ENCODE measurements at regions not wholly inside any gene's neighbourhood (a gene's known extent, or its start where the extent isn't known, plus 50 kb on each side); places are given as distances from the start of the nearest gene placed in this dataset.

- intact Hi-C loops (cut with DNase I, micrococcal nuclease), result loop anchor here in 1 of 2 experiments (10.0 kb wide), 1 partner anchor 418 kb away; no protein-coding TSS in a partner anchor
- peaks cover 13% of the 10 kb centered on the region for H3K4me1 ChIP-seq (ENCODE audit: insufficient read depth, low read length)
- H3K4me1 Mint-ChIP-seq (ENCODE audit: low read depth), result peaks cover 20% of the 10 kb centered on the region
- no peak overlapping the region for H3K27ac Mint-ChIP-seq
- H3K9me3 ChIP-seq (ENCODE audit: control insufficient read depth in 1 of 2, insufficient read depth in 1 of 2, low read length in 2 of 2), result no peaks in the 10 kb centered on the region
- ChIA-PET CTCF (no interaction called here), POLR2A (no interaction called here)
- no peak for DNase-seq
- no peak for ATAC-seq (ENCODE audit: poor library complexity)
- TF ChIP-seq CTCF (IDR thresholded peaks at IDR 0.05), result no peak
- H3K4me3 Mint-ChIP-seq, result no peak overlapping the region
- H3K27ac ChIP-seq (ENCODE audit: low read depth in 1 of 2, low read length in 2 of 2), result no peak overlapping the region
- no peaks in the 10 kb centered on the region for H3K27me3 Mint-ChIP-seq
- no peak overlapping the region for H3K4me3 ChIP-seq (ENCODE audit: low read length)
- no peaks in the 10 kb centered on the region for H3K27me3 ChIP-seq (ENCODE audit: control insufficient read depth in 1 of 2, insufficient read depth in 2 of 2, low read length in 2 of 2)
- no peaks in the 10 kb centered on the region for H3K9me3 Mint-ChIP-seq
- H3K36me3 Mint-ChIP-seq (ENCODE audit: low read depth), result no peaks in the 10 kb centered on the region
- no peaks in the 10 kb centered on the region for H3K36me3 ChIP-seq (ENCODE audit: insufficient read depth, low read length)
These were observed 54.5 kb upstream of the MPEG1 start for GRCh38 chr11:59267196-59267595.

GRCh38 chr11:59266491-59266890 lies 53.8 kb upstream of the MPEG1 start:
- no peak for DNase-seq
- H3K4me1 Mint-ChIP-seq (ENCODE audit: low read depth), result peaks cover 13% of the 10 kb centered on the region
- Histone ChIP-seq H3K27ac (ENCODE audit: low read depth in 1 of 2, low read length in 2 of 2) (no peak overlapping the region), H3K4me1 (ENCODE audit: insufficient read depth, low read length) (peaks cover 7% of the 10 kb centered on the region), H3K27me3 (ENCODE audit: control insufficient read depth in 1 of 2, insufficient read depth in 2 of 2, low read length in 2 of 2) (no peaks in the 10 kb centered on the region), H3K9me3 (ENCODE audit: control insufficient read depth in 1 of 2, insufficient read depth in 1 of 2, low read length in 2 of 2) (no peaks in the 10 kb centered on the region), H3K36me3 (ENCODE audit: insufficient read depth, low read length) (no peaks in the 10 kb centered on the region), H3K4me3 (ENCODE audit: low read length) (no peak overlapping the region)
- CTCF ChIA-PET, result no interaction called here
- no peaks in the 10 kb centered on the region for H3K36me3 Mint-ChIP-seq (ENCODE audit: low read depth)
- intact Hi-C loops (cut with DNase I, micrococcal nuclease), result loop anchor here in 1 of 2 experiments (10.0 kb wide), 1 partner anchor 418 kb away; no protein-coding TSS in a partner anchor
- POLR2A ChIA-PET, result no interaction called here
- H3K4me3 Mint-ChIP-seq, result no peak overlapping the region
- no peaks in the 10 kb centered on the region for H3K9me3 Mint-ChIP-seq
- no peak for TF ChIP-seq CTCF (IDR thresholded peaks at IDR 0.05)
- ATAC-seq (ENCODE audit: poor library complexity), result no peak
- no peaks in the 10 kb centered on the region for H3K27me3 Mint-ChIP-seq
- no peak overlapping the region for H3K27ac Mint-ChIP-seq

- Histone ChIP-seq H3K36me3 (ENCODE audit: insufficient read depth, low read length) (no peaks in the 10 kb centered on the region), H3K27ac (ENCODE audit: low read depth in 1 of 2, low read length in 2 of 2) (no peak overlapping the region), H3K4me3 (ENCODE audit: low read length) (no peak overlapping the region), H3K4me1 (ENCODE audit: insufficient read depth, low read length) (peaks cover 7% of the 10 kb centered on the region), H3K9me3 (ENCODE audit: control insufficient read depth in 1 of 2, insufficient read depth in 1 of 2, low read length in 2 of 2) (no peaks in the 10 kb centered on the region), H3K27me3 (ENCODE audit: control insufficient read depth in 1 of 2, insufficient read depth in 2 of 2, low read length in 2 of 2) (no peaks in the 10 kb centered on the region)
- Mint-ChIP-seq H3K27ac (no peak overlapping the region), H3K36me3 (ENCODE audit: low read depth) (no peaks in the 10 kb centered on the region), H3K4me1 (ENCODE audit: low read depth) (peaks cover 7% of the 10 kb centered on the region), H3K27me3 (no peaks in the 10 kb centered on the region), H3K9me3 (no peaks in the 10 kb centered on the region), H3K4me3 (no peak overlapping the region)
- ChIA-PET CTCF (no interaction called here), POLR2A (no interaction called here)
- no peak for TF ChIP-seq CTCF (IDR thresholded peaks at IDR 0.05)
- ATAC-seq (ENCODE audit: poor library complexity) (no peak), DNase-seq (no peak)
- intact Hi-C loops (cut with DNase I, micrococcal nuclease), result loop anchor here in 1 of 2 experiments (10.0 kb wide), 1 partner anchor 419 kb away; no protein-coding TSS in a partner anchor
These were observed 53.0 kb upstream of the MPEG1 start for GRCh38 chr11:59265735-59266134.
